ENCODE measurements at regions not wholly inside any gene's neighbourhood (a gene's known extent, or its start where the extent isn't known, plus 50 kb on each side); places are given as distances from the start of the nearest gene placed in this dataset.

DNA sequence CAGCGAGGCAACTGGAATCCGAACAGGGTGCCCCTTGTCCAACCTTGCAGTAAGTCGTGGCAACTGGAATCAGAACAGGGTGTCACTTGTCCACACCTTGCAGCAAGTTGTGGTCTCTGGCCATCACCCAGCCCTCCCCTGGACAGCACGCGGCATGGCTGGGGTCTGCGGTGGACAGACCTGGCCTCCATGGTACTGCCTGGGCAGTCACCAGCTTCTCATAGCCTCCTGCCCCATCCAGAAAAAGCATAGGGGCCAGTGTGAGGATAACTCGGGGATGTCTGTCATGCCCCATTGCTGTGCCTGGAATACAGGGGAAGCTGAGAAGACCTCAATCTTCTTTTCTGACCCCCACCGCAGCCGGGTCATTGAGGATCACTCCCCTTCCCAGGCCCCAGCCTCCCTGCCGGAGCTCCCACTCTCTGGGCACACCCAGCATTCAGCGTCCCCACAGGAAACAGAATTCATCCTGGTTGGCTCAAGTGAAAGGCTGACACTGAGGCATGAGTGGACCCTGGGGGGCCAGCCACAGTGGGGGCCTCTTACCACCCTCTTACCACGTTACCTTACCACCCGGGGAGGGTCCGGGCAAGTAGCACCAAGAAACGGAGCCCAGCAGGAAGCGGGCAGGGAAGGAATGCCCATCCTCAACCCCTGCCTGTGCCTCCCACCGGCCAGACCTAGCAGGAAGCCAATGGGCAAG is 68.0 kb upstream of the RAB6C start:
- 1% methylated on average over 17 of the region's 17 CpGs for WGBS (ENCODE audit: insufficient coverage, low coverage, missing lambda C conversion rate)
- TF ChIP-seq GTF2A2 (tag; IDR thresholded peaks at IDR 0.05) (no peak), ESRRB (CRISPR knock-in tag; IDR thresholded peaks at IDR 0.05; ENCODE audit: borderline replicate concordance) (no peak), SMARCC2 (IDR thresholded peaks at IDR 0.05; ENCODE audit: low read depth) (no peak), DMBX1 (CRISPR knock-in tag; IDR thresholded peaks at IDR 0.05; ENCODE audit: borderline replicate concordance) (no peak), FOSL1 (tag; conservative IDR thresholded peaks at IDR 0.05) (no peak), FOXJ2 (tag; IDR thresholded peaks at IDR 0.05) (no peak), PRPF4 (IDR thresholded peaks at IDR 0.05; ENCODE audit: insufficient read depth, low read depth, low read length, poor library complexity, severe bottlenecking) (no peak), SMAD4 (CRISPR knock-in tag; conservative IDR thresholded peaks at IDR 0.05) (no peak), PTTG1 (tag; IDR thresholded peaks at IDR 0.05; ENCODE audit: low read depth) (no peak), ZFPM2 (CRISPR knock-in tag; IDR thresholded peaks at IDR 0.05) (no peak), SIRT6 (IDR thresholded peaks at IDR 0.05; ENCODE audit: low read depth, low read length) (no peak), SIX5 (IDR thresholded peaks at IDR 0.05; ENCODE audit: borderline replicate concordance in 1 of 2, insufficient read depth in 1 of 2, low read depth in 1 of 2, low read length in 2 of 2) (no peak)
- TF ChIP-seq, protein P1, sequence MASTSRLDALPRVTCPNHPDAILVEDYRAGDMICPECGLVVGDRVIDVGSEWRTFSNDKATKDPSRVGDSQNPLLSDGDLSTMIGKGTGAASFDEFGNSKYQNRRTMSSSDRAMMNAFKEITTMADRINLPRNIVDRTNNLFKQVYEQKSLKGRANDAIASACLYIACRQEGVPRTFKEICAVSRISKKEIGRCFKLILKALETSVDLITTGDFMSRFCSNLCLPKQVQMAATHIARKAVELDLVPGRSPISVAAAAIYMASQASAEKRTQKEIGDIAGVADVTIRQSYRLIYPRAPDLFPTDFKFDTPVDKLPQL (IDR thresholded peaks at IDR 0.05; ENCODE audit: extremely low read depth, insufficient read length): no peak
- no peak overlapping the region for H3K27ac ChIP-seq (ENCODE audit: extremely low read depth, low read depth, low read length)
- ChIA-PET CTCF (ENCODE audit: low intra/inter-chr PET ratio) (no interaction called here), POLR2A (interaction anchor here (1.0 kb wide), 1 partner anchor 20 kb away, joined by 3 read pairs; no protein-coding TSS in a partner anchor)
- in situ Hi-C loops (cut with MboI): no loop called here
- H3K4me2 ChIP-seq (ENCODE audit: insufficient read depth, low read length): no peak overlapping the region
- H3K4me3 ChIP-seq: no peak overlapping the region
- FAIRE-seq (no peak), ATAC-seq (no peak), DNase-seq (ENCODE audit: extremely low read depth in 1 of 4, low spot score in 3 of 4) (no peak)
- H3K9me1 ChIP-seq (ENCODE audit: control insufficient read depth, insufficient read depth, low read length): no peaks in the 10 kb centered on the region
- H3K9me3 ChIP-seq (replicated peaks; ENCODE audit: control insufficient read depth, insufficient read depth, low read depth, low read length): no peaks in the 10 kb centered on the region
- 0 out of 2 replicates have a peak, but pooled peaks cover 2% of the 10 kb centered on the region for H4K20me1 ChIP-seq (replicated peaks; ENCODE audit: control insufficient read depth, insufficient read depth, low read length)
- no peaks in the 10 kb centered on the region for H3K36me3 ChIP-seq (ENCODE audit: control insufficient read depth, insufficient read depth, low read length)
- BruUV-seq (replicated peaks): no TSS peak
- H3K9ac ChIP-seq (ENCODE audit: insufficient read depth in 1 of 2, low read depth in 2 of 2, low read length in 2 of 2): no peak overlapping the region
- H3K27me3 ChIP-seq (ENCODE audit: control insufficient read depth in 2 of 2, insufficient read depth in 2 of 2, low read length in 2 of 2): peaks cover 2 to 58% of the 10 kb centered on the region in 2 experiments; a peak in 4 of 5 replicates
- H3K79me2 ChIP-seq (ENCODE audit: control insufficient read depth, insufficient read depth, low read length): no peaks in the 10 kb centered on the region
- no peaks in the 10 kb centered on the region for H3K4me1 ChIP-seq (replicated peaks in 1 of 2; ENCODE audit: control insufficient read depth in 2 of 2, insufficient read depth in 2 of 2, low read length in 2 of 2)
- intact Hi-C loops (cut with micrococcal nuclease): no loop called here
- no peak overlapping the region for H2AFZ ChIP-seq (ENCODE audit: low read depth, low read length)
